ENCODE measurements at regions not wholly inside any gene's neighbourhood (a gene's known extent, or its start where the extent isn't known, plus 50 kb on each side); places are given as distances from the start of the nearest gene placed in this dataset.
A peak's percentile ranks its signal among the peaks of the same experiment; 100 is the strongest.

- no peak overlapping the region for H3K4me3 Mint-ChIP-seq (ENCODE audit: low read depth)
- H3K27ac Mint-ChIP-seq, result no peak overlapping the region
- H3K4me1 Mint-ChIP-seq (ENCODE audit: low read depth), result no peaks in the 10 kb centered on the region
- peaks cover 34% of the 10 kb centered on the region for H3K27me3 Mint-ChIP-seq
- no peaks in the 10 kb centered on the region for H3K36me3 Mint-ChIP-seq (ENCODE audit: insufficient read depth)
- TF ChIP-seq CTCF (IDR thresholded peaks at IDR 0.05; ENCODE audit: unreplicated experiment), result no peak
- no peak for DNase-seq (ENCODE audit: low spot score, unreplicated experiment)
- peaks cover 4% of the 10 kb centered on the region for H3K9me3 Mint-ChIP-seq (ENCODE audit: low read depth)
Measured at GRCh38 chr5:176719113-176719739, 71.9 kb downstream of the TSPAN17 start.

GRCh38 chr5:176721509-176721908 is 74.2 kb downstream of the TSPAN17 start:
- TF ChIP-seq CTCF (IDR thresholded peaks at IDR 0.05; ENCODE audit: unreplicated experiment), result no peak
- DNase-seq (ENCODE audit: low spot score, unreplicated experiment), result no peak
- H3K4me3 Mint-ChIP-seq (ENCODE audit: low read depth), result no peak overlapping the region
- H3K4me1 Mint-ChIP-seq (ENCODE audit: low read depth), result peaks cover 15% of the 10 kb centered on the region
- H3K27ac Mint-ChIP-seq, result no peak overlapping the region
- H3K36me3 Mint-ChIP-seq (ENCODE audit: insufficient read depth), result no peaks in the 10 kb centered on the region
- H3K9me3 Mint-ChIP-seq (ENCODE audit: low read depth), result no peaks in the 10 kb centered on the region
- peaks cover 26% of the 10 kb centered on the region for H3K27me3 Mint-ChIP-seq

GRCh38 chr5:176722757-176723156 is 75.5 kb downstream of the TSPAN17 start:
- Mint-ChIP-seq H3K4me3 (ENCODE audit: low read depth) (no peak overlapping the region), H3K4me1 (ENCODE audit: low read depth) (peaks cover 15% of the 10 kb centered on the region), H3K36me3 (ENCODE audit: insufficient read depth) (no peaks in the 10 kb centered on the region), H3K27ac (no peak overlapping the region), H3K27me3 (peaks cover 17% of the 10 kb centered on the region), H3K9me3 (ENCODE audit: low read depth) (no peaks in the 10 kb centered on the region)
- no peak for TF ChIP-seq CTCF (IDR thresholded peaks at IDR 0.05; ENCODE audit: unreplicated experiment)
- DNase-seq (ENCODE audit: low spot score, unreplicated experiment), result no peak

GRCh38 chr5:176723440-176723839 is 76.2 kb downstream of the TSPAN17 start:
- Mint-ChIP-seq H3K27me3 (peaks cover 17% of the 10 kb centered on the region), H3K36me3 (ENCODE audit: insufficient read depth) (no peaks in the 10 kb centered on the region), H3K9me3 (ENCODE audit: low read depth) (no peaks in the 10 kb centered on the region), H3K27ac (no peak overlapping the region), H3K4me1 (ENCODE audit: low read depth) (peaks cover 15% of the 10 kb centered on the region), H3K4me3 (ENCODE audit: low read depth) (no peak overlapping the region)
- TF ChIP-seq CTCF (IDR thresholded peaks at IDR 0.05; ENCODE audit: unreplicated experiment), result no peak
- DNase-seq (ENCODE audit: low spot score, unreplicated experiment), result no peak

GRCh38 chr5:176724472-176724871 is 77.2 kb downstream of the TSPAN17 start:
- H3K27me3 Mint-ChIP-seq, result peaks cover 18% of the 10 kb centered on the region
- no peak for TF ChIP-seq CTCF (IDR thresholded peaks at IDR 0.05; ENCODE audit: unreplicated experiment)
- H3K27ac Mint-ChIP-seq, result peak overlapping the region; percentile 26
- DNase-seq (ENCODE audit: low spot score, unreplicated experiment), result no peak
- peaks cover 15% of the 10 kb centered on the region for H3K4me1 Mint-ChIP-seq (ENCODE audit: low read depth)
- no peaks in the 10 kb centered on the region for H3K36me3 Mint-ChIP-seq (ENCODE audit: insufficient read depth)
- H3K9me3 Mint-ChIP-seq (ENCODE audit: low read depth), result no peaks in the 10 kb centered on the region
- H3K4me3 Mint-ChIP-seq (ENCODE audit: low read depth), result no peak overlapping the region
